GM12864 (cell line): ENCODE measurements at regions not wholly inside any gene's neighbourhood (a gene's known extent, or its start where the extent isn't known, plus 50 kb on each side); places are given as distances from the start of the nearest gene placed in this dataset.

Source experiments
- DNase-seq: peaks from one replicate; pipeline ENCODE4 v3.0.0-alpha.2; 2011; ENCODE audit warnings: low read depth
- H3K4me3 ChIP-seq: 2 replicates; pipeline ENCODE4 v1.5.1; 2011; ENCODE audit warnings: mild to moderate bottlenecking, low read depth, low read length, control low read depth
- TF ChIP-seq, protein P1 (sequence below): IDR thresholded peaks from 2 replicates; pipeline ENCODE4 v1.5.1; 2011; ENCODE audit warnings: low read depth, mild to moderate bottlenecking, moderate library complexity, low read length, control low read depth, inconsistent platforms; ENCODE audit errors: missing control alignments

DNA sequence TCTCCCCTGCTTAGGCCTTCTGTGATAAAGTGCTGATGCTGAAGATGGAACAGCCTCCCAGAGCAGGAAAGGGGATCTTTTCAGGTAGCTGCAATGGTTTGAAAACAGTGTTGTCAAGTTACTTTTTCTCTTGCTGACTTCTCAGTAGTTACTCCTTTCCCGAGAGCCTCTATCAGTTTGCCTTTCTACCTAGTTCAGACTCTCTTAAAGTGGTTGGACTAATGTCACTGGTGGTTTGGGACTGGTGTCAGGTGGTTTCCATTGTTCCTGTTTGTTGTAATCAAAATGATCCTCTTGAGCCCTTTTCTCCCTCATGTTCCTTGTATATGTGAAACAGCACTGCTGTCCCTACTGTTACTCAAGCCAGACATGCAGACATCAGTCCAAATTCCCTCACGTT lies 91.4 kb downstream of the FAM217A start:
- H3K4me3 ChIP-seq = no peak overlapping the region
- TF ChIP-seq, protein P1, sequence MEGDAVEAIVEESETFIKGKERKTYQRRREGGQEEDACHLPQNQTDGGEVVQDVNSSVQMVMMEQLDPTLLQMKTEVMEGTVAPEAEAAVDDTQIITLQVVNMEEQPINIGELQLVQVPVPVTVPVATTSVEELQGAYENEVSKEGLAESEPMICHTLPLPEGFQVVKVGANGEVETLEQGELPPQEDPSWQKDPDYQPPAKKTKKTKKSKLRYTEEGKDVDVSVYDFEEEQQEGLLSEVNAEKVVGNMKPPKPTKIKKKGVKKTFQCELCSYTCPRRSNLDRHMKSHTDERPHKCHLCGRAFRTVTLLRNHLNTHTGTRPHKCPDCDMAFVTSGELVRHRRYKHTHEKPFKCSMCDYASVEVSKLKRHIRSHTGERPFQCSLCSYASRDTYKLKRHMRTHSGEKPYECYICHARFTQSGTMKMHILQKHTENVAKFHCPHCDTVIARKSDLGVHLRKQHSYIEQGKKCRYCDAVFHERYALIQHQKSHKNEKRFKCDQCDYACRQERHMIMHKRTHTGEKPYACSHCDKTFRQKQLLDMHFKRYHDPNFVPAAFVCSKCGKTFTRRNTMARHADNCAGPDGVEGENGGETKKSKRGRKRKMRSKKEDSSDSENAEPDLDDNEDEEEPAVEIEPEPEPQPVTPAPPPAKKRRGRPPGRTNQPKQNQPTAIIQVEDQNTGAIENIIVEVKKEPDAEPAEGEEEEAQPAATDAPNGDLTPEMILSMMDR = no peak
- no peak for DNase-seq

DNA sequence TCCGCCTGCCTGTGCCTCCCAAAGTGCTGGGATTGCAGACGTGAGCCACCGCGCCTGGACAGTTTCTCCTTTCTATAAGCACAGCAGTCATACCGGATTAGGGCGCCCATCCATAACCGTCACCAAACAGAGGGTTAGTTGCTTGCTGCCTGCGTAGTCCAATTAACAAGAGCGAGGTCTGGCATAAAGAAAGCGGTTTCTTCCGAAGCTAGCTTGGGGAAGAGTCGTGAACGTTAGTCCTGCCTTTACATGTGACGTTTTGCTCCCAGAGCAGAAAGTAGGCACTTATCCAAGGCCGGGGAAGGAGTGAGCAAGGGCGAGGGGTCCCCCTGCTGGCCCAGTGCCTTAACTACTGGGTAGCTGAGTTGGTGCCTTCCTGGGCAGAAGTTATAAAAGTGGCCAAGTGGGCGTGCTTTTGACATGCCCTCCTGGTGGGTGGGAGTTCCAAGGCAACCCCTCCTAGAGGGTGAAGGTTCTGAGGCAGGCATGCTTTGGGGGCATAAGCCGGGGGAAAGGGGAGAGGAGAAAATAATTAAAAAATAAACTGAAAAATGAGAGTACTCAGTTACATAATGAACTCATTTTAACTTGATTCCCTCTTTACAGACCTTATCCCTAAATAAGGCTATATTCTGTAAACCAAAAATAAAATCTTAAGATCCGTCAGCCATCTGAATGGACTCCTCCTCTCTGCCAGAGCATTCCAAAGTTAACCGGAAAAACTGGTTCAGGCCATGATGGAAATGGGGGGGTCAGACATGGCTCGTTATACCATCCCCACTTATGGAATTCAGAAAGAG lies 88.0 kb downstream of the FAM217A start:
- DNase-seq = peak; percentile 19
- no peak overlapping the region for H3K4me3 ChIP-seq
- TF ChIP-seq, protein P1 = peak; percentile 96

DNA sequence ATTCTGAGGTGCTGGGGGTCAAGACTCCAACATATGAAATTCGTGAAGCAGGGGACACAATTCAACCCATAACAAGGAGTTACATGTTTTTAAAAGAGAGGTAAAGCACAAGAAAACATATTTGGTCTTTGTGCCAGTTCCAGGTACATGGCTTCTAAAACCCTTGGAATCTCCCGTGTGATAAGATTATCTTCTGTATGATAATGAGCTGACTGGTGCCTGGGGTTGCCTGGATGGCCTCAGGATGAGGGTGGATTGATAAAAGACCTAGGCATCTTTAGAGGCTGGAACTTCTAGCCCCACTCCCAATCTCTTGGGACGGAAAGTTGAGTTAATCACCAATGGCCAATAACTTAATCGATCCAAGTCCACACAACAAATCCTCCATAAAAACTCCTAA lies 87.0 kb downstream of the FAM217A start:
- TF ChIP-seq, protein P1 = no peak

DNA sequence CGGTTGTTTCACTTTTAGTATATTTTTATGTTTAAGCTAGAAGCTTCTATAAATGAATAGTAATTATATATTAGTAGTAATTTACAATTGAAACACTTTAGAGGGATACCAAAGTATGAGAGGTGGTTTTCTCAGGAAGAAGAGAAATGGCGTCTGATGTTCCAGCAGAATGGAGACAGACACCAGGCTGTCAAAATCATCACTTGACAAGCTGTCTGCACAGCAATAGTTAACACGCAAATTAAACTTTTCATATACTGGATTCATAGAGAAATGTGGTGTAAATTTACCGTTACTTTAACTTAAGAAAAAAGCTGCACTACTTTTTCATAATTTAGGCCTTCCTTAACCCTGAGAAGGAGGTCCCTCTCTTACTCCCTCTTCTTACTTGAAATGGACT lies 82.6 kb downstream of the FAM217A start:
- TF ChIP-seq, protein P1 = no peak
- H3K4me3 ChIP-seq = no peak overlapping the region
- DNase-seq = no peak

More for the DNA sequence above, 87.0 kb downstream of the FAM217A start:
- no peak overlapping the region for H3K4me3 ChIP-seq
- no peak for DNase-seq

DNA sequence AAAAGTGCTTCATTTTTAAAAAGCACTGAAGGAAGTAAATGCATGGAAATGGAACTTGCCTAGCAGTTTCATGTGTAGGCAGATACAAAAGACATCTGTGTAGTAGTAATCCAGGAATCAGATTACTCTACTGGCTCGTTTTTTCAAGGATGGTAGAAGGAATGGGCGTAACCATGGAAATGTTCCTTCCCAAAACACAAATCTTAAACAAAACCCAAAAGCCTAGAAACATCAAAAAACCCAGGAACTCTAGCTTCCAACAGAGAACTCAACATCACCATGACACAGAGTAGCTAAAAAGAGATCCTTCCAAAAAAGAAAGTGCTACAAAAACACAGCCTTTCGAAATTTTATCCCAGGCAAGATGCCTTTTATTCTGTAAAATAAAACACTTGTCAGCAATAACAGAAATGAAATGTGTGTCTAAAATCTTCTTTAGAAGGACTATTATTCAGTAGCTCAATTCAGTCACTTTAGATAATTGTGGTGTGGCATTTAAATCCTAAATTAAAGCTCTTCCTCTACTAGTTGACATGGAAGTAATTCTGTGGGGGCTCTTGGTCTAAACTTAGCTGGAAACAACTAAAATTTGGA lies 81.7 kb downstream of the FAM217A start:
- no peak for DNase-seq
- TF ChIP-seq, protein P1 = no peak
- no peak overlapping the region for H3K4me3 ChIP-seq

DNA sequence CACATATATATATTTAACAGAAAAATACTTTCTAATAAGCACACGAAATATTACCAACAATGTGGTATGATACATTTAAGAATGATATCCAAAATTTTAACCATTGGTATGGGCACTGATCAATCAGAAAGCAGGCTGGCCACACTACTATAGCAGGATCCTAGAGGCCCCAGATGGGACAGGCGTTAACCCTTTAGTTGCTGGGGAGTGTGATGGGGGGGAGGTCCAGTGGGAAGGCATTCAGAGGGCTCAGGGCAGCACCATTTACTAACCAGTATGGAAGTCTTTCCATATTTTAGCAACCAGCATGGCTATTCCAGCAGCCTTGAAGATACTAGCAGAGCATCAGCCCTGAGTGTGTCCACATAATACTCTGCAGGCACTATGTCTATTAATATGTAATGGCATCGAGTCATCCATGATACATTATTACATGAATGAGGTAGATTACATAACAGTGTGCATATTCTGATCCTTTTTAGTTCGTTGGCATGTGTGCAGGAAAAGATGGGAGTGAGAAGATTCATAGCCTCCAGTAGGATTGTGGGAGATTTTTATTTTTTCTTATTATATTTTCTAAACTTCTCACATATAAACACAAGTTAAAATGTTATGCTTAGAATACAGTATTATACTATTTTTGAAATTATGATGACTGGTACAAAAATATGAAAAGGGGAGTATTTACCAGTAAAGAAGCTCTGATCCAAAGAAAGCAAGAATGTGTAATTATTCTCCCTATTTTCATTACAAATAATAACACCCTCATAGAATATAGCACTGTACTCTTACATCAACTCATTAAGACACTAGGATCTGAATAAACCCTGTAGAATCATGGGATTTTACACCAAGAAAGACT lies 78.9 kb downstream of the FAM217A start:
- H3K4me3 ChIP-seq = no peak overlapping the region
- DNase-seq = no peak
- TF ChIP-seq, protein P1 = no peak
